Thyroid gland (tissue), 4 donors: ENCODE measurements at regions not wholly inside any gene's neighbourhood (a gene's known extent, or its start where the extent isn't known, plus 50 kb on each side); places are given as distances from the start of the nearest gene placed in this dataset.

Experiments
- POLR2A ChIP-seq, 2 donors: fragments of 450-650 bp; IDR thresholded peaks; one replicate each; pipeline ENCODE4 v1.6.1; 2017; ENCODE audit warnings: antibody characterized with exemption in 2 of 2, mild to moderate bottlenecking in 2 of 2, moderate library complexity in 1 of 2
- TF ChIP-seq, protein P1 (sequence below), 6 experiments: fragments of 200-600 bp in 3 of 6; fragments of 450-650 bp in 3 of 6; sonication (generic) in 3 of 6; IDR thresholded peaks; one replicate each; pipeline ENCODE4 v1.5.1; 2016 to 2019; ENCODE audit warnings: antibody characterized with exemption in 6 of 6, mild to moderate bottlenecking in 2 of 6, inconsistent platforms in 1 of 6, moderate library complexity in 1 of 6

DNA sequence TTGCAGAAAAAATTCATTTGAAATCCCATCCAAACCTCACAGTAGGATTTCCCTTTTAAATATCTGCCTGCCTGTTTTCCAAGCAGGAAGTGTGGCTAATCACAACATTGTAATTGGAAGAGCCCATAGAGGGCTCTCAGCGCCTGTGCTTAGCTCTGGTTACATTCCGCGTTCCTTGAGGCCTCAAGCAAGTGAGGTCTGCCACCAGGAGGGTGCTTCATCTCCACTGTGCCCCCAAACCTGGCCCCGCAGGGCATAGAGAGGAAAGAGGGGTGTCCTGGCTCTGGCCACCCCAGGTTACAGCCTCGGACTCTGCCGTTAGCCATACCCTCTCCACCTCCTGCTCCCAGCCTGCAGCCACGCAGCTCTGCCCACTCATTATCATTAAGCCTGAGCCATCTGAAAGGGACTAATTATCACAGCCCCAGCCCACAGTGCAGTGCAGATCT lies 214.8 kb downstream of the SP3 start:
- TF ChIP-seq POLR2A (IDR thresholded peaks at IDR 0.05), result no peak
- TF ChIP-seq, protein P1, sequence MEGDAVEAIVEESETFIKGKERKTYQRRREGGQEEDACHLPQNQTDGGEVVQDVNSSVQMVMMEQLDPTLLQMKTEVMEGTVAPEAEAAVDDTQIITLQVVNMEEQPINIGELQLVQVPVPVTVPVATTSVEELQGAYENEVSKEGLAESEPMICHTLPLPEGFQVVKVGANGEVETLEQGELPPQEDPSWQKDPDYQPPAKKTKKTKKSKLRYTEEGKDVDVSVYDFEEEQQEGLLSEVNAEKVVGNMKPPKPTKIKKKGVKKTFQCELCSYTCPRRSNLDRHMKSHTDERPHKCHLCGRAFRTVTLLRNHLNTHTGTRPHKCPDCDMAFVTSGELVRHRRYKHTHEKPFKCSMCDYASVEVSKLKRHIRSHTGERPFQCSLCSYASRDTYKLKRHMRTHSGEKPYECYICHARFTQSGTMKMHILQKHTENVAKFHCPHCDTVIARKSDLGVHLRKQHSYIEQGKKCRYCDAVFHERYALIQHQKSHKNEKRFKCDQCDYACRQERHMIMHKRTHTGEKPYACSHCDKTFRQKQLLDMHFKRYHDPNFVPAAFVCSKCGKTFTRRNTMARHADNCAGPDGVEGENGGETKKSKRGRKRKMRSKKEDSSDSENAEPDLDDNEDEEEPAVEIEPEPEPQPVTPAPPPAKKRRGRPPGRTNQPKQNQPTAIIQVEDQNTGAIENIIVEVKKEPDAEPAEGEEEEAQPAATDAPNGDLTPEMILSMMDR (IDR thresholded peaks at IDR 0.05), result peak in 3 of 6 experiments; percentile 38 to 42 (median 41)
